OCI-LY1 (cell line): ENCODE measurements at regions not wholly inside any gene's neighbourhood (a gene's known extent, or its start where the extent isn't known, plus 50 kb on each side); places are given as distances from the start of the nearest gene placed in this dataset.

Experiments used
- H2AFZ ChIP-seq: fragments of 200-600 bp; sonication (generic), shearing (Covaris generic); 2 replicates; pipeline ENCODE4 v1.6.0; 2014; ENCODE audit warnings: antibody characterized with exemption, mild to moderate bottlenecking, low read length
- H3F3A ChIP-seq: fragments of 200-600 bp; sonication (generic), shearing (Covaris generic); 2 replicates; pipeline ENCODE4 v1.6.0; 2014; ENCODE audit warnings: mild to moderate bottlenecking, antibody characterized with exemption, low read length, moderate library complexity; ENCODE audit not compliant: insufficient read depth
- H3K27ac ChIP-seq: fragments of 200-600 bp; sonication (generic); 2 replicates; pipeline ENCODE4 v1.5.1; 2014; ENCODE audit warnings: low read length, mixed run types, mild to moderate bottlenecking, low read depth; ENCODE audit not compliant: poor library complexity, severe bottlenecking
- H3K27me3 ChIP-seq: fragments of 200-600 bp; sonication (generic); 2 replicates; pipeline ENCODE4 v1.6.0; 2014; ENCODE audit warnings: antibody characterized with exemption, mild to moderate bottlenecking, low read length, moderate library complexity; ENCODE audit not compliant: insufficient read depth
- H3K36me3 ChIP-seq: fragments of 200-600 bp; sonication (generic); 2 replicates; pipeline ENCODE4 v1.6.1; 2014; ENCODE audit warnings: mild to moderate bottlenecking, antibody characterized with exemption, low read length, moderate library complexity, mixed read lengths; ENCODE audit not compliant: insufficient read depth
- H3K4me1 ChIP-seq: fragments of 200-600 bp; sonication (generic); 2 replicates; pipeline ENCODE4 v1.5.1; 2014; ENCODE audit warnings: mild to moderate bottlenecking, low read length, moderate library complexity; ENCODE audit not compliant: insufficient read depth, severe bottlenecking
- H3K4me2 ChIP-seq: fragments of 200-600 bp; sonication (generic), shearing (Covaris generic); 2 replicates; pipeline ENCODE4 v1.6.1; 2014; ENCODE audit warnings: low read length
- H3K4me3 ChIP-seq: fragments of 200-600 bp; sonication (generic); 2 replicates; pipeline ENCODE4 v1.5.1; 2014; ENCODE audit warnings: low read length, low read depth, mild to moderate bottlenecking, mixed read lengths; ENCODE audit not compliant: poor library complexity, severe bottlenecking
- H3K79me2 ChIP-seq: fragments of 200-600 bp; shearing (Covaris generic); 2 replicates; pipeline ENCODE4 v1.6.1; 2016; ENCODE audit warnings: mixed run types, low read length, mixed read lengths; ENCODE audit not compliant: insufficient read depth
- H3K9ac ChIP-seq: fragments of 200-600 bp; sonication (generic), shearing (Covaris generic); 2 replicates; pipeline ENCODE4 v1.6.1; 2014; ENCODE audit warnings: mild to moderate bottlenecking, low read length, mixed read lengths
- H3K9me2 ChIP-seq: fragments of 200-600 bp; sonication (generic), shearing (Covaris generic); 2 replicates; pipeline ENCODE4 v1.6.1; 2014; ENCODE audit warnings: low read depth, mild to moderate bottlenecking, low read length, mixed read lengths
- H3K9me3 ChIP-seq: fragments of 200-600 bp; shearing (Covaris generic); 2 replicates; pipeline ENCODE4 v1.6.1; 2014; ENCODE audit warnings: low read length, mixed read lengths
- H4K20me1 ChIP-seq: fragments of 200-600 bp; sonication (generic), shearing (Covaris generic); 2 replicates; pipeline ENCODE4 v1.6.0; 2016; ENCODE audit warnings: mild to moderate bottlenecking, low read length; ENCODE audit not compliant: insufficient read depth
- CTCF ChIP-seq: fragments of 200-600 bp; sonication (generic), shearing (Covaris generic); IDR thresholded peaks from 2 replicates; pipeline ENCODE4 v1.5.1; 2017; ENCODE audit warnings: mild to moderate bottlenecking, antibody characterized with exemption, low read length, moderate library complexity, mixed read lengths
- EZH2 ChIP-seq: fragments of 200-600 bp; sonication (generic), shearing (Covaris generic); IDR thresholded peaks from 2 replicates; pipeline ENCODE4 v1.8.0; 2017; ENCODE audit warnings: borderline replicate concordance, mixed run types, mild to moderate bottlenecking, antibody characterized with exemption, low read length, moderate library complexity, mixed read lengths

GRCh38 chr20:60816901-60817300, 435.2 kb upstream of the CDH4 start:
- Histone ChIP-seq H2AFZ (no peak overlapping the region), H3K9me2 (no peaks in the 10 kb centered on the region)
- TF ChIP-seq EZH2 (no peak), CTCF (no peak)

GRCh38 chr20:60817891-60818290, 434.2 kb upstream of the CDH4 start:
- no peaks in the 10 kb centered on the region for H3K9me3 ChIP-seq
- no peaks in the 10 kb centered on the region for H3K4me1 ChIP-seq
- no peaks in the 10 kb centered on the region for H3K36me3 ChIP-seq
- H3K27me3 ChIP-seq: no peaks in the 10 kb centered on the region
- H2AFZ ChIP-seq: no peak overlapping the region
- H4K20me1 ChIP-seq: no peaks in the 10 kb centered on the region
- H3K9me2 ChIP-seq: no peaks in the 10 kb centered on the region
- H3F3A ChIP-seq: no peaks in the 10 kb centered on the region
- TF ChIP-seq CTCF: no peak
- no peak for TF ChIP-seq EZH2
- no peak overlapping the region for H3K4me3 ChIP-seq
- H3K79me2 ChIP-seq: no peaks in the 10 kb centered on the region
- H3K27ac ChIP-seq: no peak overlapping the region
- no peak overlapping the region for H3K4me2 ChIP-seq
- H3K9ac ChIP-seq: no peak overlapping the region

More at GRCh38 chr20:60816901-60817300, 435.2 kb upstream of the CDH4 start:
- Histone ChIP-seq H3K4me3 (no peak overlapping the region), H3F3A (no peaks in the 10 kb centered on the region), H3K27me3 (no peaks in the 10 kb centered on the region), H3K9ac (no peak overlapping the region), H3K36me3 (no peaks in the 10 kb centered on the region), H3K27ac (no peak overlapping the region), H4K20me1 (no peaks in the 10 kb centered on the region), H3K79me2 (no peaks in the 10 kb centered on the region), H3K4me1 (no peaks in the 10 kb centered on the region), H3K9me3 (no peaks in the 10 kb centered on the region), H3K4me2 (no peak overlapping the region)

DNA sequence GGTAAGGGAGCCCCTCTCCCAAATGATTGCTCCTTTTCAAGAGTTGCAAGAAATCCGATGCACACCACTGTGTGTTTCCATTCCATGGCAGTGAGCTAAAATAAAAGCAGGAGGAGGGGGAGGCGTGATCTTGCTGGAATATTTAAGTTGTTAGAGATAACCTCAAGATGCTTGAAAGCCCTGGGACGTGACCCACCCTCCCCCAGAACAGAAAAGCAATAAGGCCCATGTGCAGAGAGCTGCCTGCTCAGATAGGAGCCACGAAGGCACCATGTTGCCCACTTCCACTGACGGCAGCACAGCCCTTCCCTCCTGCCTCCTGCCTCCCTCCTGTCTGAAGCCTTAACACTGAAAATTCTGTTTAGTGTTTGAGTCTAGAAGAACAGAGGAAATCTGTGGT, 432.6 kb upstream of the CDH4 start:
- no peak overlapping the region for H3K9ac ChIP-seq
- H3F3A ChIP-seq: no peaks in the 10 kb centered on the region
- no peaks in the 10 kb centered on the region for H3K27me3 ChIP-seq
- no peak overlapping the region for H2AFZ ChIP-seq
- H3K79me2 ChIP-seq: no peaks in the 10 kb centered on the region
- no peaks in the 10 kb centered on the region for H3K9me3 ChIP-seq
- no peaks in the 10 kb centered on the region for H3K9me2 ChIP-seq
- H4K20me1 ChIP-seq: no peaks in the 10 kb centered on the region
- no peak overlapping the region for H3K27ac ChIP-seq
- no peak overlapping the region for H3K4me3 ChIP-seq
- H3K4me1 ChIP-seq: no peaks in the 10 kb centered on the region
- no peak overlapping the region for H3K4me2 ChIP-seq
- no peaks in the 10 kb centered on the region for H3K36me3 ChIP-seq
- no peak for TF ChIP-seq CTCF
- TF ChIP-seq EZH2: no peak
